Frontal cortex (tissue), 3 donors: ENCODE measurements at regions not wholly inside any gene's neighbourhood (a gene's known extent, or its start where the extent isn't known, plus 50 kb on each side); places are given as distances from the start of the nearest gene placed in this dataset.
"Not testable (repeated sequence)": the region's sequence is repeated elsewhere in the genome, so short reads cannot be mapped to it uniquely, and the experiment has no call there.

Experiments used
- DNase-seq, 2 donors: peaks; one replicate each; pipeline ENCODE4 v3.0.0; 2012; ENCODE audit warnings: low spot score in 2 of 2
- FAIRE-seq: peaks from 2 replicates; lab custom pipeline; 2012; peaks lifted over from hg19 to GRCh38; lab: Jason Lieb, UNC
- donor health status: control.
- donor health status: control.
- donor health status: control.

DNA sequence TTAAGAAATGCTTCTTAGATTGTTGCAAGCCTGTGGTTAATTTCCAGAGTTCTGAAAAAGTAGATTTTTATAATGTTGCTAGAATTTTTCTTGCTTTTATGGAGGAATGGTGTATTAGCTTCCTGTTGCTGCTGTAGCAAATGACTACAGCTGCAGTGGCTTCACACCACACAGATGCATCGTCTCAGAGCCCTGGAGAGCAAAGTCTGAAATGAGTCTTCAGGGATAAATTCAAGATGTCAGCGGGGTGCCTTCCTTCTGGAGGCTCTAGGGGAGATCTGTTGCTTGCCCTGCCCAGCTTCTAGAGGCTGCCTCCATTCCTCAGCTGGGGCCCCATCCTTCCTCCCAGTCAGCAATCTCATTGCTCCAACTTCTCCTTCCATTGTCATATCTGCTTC lies 187.8 kb downstream of the ZNF516 start:
- DNase-seq (no peak), FAIRE-seq (no peak)

DNA sequence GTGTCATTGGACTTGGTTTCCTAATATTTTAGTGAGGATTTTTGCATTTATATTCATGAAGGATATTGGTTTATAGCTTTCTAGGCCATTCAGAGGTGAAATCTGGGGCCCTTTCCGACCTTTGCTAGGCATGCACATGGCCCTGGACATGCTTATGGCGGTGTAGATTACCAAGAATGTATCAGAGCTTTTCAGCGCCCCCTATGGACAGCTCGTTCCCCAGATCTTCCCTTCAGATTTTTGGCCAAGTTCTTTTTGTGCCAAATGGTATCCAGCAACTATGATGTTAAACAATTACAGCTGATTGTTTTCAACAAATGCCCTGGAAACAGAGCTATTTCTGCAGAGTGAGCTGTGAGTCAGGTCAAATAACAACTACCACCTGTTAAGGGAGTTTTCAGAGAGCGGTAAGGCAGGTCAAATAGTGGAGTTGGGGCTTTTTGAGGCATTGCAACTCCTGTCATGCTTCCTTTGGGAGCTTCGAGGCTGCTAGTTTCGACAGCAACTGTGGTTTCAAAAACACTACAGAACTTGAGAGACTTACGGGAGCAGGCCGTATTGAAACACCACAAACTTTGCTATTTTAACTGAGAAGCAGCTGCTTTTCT lies 188.3 kb downstream of the ZNF516 start:
- DNase-seq (no peak), FAIRE-seq (no peak)

DNA sequence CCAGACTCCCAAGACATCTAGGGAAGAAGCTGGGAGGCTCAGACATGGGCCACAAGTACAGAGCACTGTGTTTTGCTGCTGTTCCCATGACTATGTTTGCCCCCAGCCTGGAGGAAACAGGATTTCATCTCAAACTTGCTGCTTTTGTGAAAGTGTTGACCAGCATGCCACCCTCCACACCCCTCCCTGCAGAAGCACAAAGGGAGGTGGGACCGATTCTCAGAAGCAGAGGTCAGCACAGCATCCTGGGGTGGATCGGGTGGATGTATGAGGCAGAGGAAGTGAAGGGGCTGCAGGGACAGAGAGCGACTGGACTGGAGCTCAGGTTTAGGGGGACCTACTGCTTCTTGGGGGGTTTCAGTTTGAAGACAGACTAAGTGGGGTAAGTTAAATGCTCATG lies 209.2 kb downstream of the ZNF516 start:
- no peak for FAIRE-seq

DNA sequence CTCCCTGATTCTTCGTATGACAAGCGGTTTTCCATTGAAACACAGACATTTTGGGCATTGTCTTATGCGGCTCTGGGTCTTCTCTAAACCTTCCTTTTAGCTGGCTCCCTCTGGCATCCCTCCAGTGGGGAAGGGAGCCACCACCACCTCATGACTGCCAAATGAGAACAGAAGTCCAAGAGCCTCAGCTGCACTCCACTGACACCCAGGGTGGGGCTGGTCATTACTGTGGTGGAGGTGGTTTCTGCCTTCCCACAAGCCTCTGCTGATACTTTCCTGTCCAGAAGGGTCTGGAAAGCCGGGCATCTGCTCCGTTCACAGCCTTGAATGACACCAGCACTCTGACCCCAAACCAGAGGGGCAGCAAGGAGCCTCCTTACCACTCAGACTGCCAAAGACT lies 213.5 kb downstream of the ZNF516 start:
- FAIRE-seq = no peak
- DNase-seq = no peak

More for the DNA sequence above, 209.2 kb downstream of the ZNF516 start:
- DNase-seq = no peak

DNA sequence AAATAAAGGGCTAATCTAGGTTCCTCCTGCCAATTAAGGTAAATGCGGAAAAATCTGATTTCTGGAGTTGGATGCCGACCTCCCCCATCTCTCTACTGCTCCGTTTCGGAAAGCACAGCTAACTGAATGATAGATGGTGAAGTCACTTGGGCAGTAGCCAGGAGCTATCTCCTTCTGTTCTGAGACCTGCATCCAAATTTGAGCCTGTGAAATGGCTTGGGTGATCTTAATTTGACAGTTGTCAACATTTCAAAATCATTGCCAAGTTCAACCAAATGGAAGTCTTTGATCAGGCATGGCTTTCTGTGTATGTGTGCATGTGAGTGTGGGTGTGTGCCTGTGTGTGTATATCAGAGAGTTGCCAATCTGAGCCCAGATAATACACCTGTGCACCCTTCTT lies 217.2 kb downstream of the ZNF516 start:
- no peak for DNase-seq
- no peak for FAIRE-seq

DNA sequence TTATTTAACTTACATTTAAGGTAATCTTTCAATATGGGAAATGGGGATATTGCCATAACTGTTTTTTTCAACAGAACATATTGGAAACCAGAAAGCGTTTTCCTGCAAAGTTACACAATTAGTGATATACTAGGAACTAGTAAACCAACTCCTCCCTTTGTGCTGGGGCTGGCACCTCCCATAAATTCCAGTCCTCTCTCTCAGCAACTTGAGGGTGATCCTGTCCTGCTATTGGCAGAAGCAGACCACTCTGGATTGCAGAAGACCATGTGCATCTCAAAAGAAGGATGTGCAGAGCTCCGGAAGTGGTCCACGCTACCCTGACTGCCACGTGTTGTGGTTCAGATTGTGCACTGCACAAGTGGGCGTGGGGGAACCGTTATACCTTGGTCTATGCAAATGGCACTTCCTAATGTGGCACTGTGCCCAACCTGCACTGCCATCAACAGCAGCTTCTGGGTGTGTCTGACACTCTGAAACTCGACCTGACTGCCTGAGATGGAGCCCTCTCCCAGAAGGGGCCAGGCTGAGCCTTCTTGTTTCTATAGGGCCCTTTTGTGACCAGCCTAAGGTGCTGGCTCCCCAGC lies 219.2 kb downstream of the ZNF516 start:
- FAIRE-seq = no peak
- no peak for DNase-seq

DNA sequence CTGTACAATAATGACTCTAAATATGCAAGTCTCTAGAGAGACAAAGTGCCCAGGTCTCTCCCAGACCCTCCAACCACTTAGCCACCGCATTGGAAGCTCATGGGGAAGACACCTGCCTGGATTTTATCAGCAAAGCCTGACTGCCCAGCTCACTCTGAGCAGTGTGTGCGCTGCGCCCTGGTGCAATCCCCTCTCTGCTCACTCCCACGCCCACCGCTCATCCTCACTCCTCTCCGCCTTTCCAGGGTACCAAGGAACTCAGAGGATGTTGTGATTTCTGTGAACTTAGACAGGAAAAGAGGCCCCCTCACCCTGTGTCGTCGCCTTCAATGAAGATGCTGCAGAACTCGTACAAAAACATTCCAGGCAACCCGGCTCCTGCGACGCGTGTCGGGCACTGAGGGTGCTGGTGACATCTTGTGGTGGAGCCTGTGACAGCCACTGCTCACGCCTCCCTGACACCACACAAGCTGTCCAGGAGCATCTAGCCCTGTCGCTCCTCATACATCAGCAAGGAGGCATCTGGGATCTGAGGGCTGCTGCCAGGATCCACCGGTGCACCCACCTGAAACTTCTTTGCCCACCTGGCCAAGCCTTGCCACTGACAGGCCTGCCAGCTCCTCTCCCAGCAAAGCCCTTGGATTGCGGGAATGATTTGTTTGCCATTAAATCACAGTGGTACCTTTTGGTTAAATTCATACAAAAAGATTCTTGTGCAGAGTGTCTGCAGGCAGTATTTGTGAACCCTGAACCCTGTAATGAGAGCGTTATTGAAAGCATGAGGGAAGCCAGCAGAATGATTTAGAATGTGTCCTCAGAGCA lies 220.4 kb downstream of the ZNF516 start:
- DNase-seq (peak in 1 of 2 donors; percentile 66), FAIRE-seq (no peak)

DNA sequence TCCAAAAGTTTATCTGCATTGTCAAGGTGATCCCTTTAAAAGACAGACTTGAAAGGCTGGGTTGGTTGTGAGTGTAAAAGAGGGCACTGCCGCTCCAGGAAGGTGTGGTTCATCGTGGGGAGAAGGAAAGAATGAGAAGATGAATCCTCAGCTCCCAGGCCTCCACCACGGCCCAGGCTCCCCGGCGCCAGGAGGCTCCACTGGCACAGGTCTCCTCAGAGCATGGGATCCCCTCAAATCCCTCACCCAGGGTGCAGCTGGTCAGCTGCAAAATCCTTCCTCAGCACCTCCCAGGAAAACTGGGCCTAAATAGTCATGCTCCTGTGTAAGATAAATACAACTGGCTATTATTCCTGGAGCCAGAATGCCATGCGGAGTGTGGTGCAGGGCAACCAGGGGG lies 221.1 kb downstream of the ZNF516 start:
- FAIRE-seq (no peak), DNase-seq (no peak)

DNA sequence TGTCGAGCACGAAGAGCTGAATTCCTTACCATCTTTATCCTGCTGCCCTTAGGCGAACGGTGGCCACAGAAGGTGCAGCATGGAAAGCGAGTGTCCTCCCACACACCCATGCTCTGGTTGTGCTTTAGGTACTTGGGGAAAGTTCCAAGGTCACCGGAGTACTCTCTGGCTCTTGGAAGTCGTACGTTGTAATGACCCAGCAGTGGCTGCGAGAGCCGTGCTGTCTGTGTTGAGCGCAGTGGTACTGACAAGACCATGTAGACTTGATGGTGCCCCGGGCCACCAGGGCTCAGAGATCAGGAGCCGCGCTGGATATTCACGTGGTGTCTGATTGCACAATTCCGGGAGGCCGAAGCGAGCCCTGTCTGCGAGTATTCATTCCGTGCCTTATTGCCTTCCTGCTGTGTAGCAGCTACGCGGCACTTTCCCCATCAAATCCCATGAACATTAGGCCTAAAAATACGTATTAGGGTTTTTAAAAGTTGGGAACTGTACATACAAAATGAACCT lies 222.0 kb downstream of the ZNF516 start:
- no peak for DNase-seq
- no peak for FAIRE-seq

DNA sequence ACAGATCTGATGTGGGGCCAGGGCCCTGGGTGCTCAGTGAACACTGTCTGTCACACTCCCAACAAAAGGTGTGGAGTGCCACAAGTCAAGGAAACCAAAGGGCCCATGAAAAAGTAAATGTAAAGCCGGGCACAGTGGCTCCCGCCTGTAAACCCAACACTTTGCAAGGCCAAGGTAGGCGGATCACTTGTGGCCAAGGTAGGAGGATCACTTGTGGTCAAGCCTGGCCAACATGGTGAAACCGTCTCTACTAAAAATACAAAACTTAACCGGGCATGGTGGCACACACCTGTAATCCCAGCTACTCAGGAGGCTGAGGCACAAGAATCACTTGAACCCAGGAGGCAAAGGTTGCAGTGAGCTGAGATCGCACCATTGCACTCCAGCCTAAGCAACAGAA lies 227.6 kb downstream of the ZNF516 start:
- DNase-seq = not testable (repeated sequence)

DNA sequence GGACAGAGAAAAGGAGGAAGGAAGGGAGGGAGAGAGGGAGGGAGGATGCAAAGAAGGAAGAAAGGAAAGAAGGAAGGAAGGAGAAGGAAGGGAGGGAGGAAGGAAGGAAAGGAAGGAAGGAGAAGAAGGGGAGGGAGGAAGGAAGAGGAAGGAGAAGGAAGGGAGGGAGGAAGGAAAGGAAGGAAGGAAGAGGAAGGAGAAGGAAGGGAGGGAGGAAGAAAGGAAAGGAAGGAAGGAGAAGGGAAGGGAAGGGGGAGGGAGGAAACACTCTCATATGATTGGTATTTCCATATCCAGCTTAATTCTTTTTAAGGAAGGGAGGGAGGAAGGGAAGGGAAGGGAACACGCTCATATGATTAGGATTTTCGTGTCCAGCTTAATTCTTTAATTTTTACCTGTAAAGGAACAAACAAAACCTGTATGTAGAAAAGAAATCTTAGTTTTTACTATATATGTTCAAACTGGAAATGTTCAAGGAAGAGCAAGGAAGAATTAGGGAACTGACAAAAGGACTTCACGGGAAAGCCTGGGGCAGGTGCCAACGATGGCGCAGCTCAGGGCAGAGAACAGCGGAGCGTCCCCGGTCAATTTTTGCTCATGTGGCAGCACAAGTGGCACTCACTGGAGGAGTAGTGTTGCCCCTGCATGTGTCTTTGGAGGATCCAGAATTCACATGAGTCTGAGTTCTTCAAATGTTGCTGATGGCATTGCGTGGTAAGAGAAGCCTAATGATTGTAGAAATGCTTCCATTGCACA lies 228.6 kb downstream of the ZNF516 start:
- no peak for FAIRE-seq

More for the DNA sequence above, 227.6 kb downstream of the ZNF516 start:
- FAIRE-seq = not testable (repeated sequence)

DNA sequence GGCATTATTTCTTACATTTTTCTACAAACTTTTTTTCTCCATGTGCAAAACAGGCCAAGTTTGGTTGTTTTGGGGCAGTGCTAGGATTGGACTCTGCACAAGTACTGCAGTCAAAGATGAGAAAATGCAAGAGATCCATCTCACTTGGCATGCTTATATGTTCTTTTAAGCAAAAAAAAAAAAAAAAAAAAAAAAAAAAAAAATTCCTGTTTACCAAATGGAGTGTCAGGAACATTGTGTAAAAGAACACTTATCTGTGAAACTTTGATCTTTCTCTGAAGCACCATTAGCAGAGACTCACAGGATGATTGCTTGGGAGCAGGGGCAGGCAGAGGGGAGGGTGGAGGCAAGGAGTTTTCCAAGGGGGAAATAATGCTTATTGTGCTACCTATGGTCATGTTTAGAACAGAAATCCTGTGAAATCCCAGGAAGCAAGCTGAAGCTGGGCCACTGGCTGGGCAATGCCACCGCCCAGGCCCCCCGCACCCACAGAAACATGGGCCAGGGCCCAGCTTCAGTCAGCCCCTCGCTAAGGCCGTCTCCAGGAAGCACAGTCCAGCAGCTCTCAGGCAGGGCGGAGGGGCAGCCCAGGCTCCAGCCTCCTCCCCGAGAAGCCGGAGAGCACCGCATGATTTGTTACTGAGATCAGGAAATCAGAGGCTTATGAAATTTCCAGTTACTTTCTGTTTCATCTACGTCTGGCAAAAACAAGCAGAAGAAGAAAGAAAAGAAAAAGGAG lies 229.4 kb downstream of the ZNF516 start:
- DNase-seq = no peak

More for the DNA sequence above, 228.6 kb downstream of the ZNF516 start:
- no peak for DNase-seq

DNA sequence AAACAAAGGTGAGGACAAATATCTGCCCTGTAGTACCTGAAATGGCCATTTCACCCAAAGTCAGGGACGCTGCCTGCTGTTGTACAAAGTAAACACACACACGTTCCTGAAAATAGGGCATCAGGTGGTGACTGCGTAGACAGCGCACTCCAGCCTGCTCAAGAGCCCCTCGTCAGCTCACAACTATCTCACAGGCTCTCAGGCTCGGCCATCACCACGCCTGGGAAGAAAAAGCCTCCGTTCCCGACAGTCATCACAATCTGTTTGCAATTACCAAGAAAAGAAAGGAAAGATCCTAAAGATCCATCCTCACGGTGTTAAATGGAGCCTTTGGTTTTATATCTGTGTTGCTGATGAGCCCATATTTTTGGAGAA lies 230.2 kb downstream of the ZNF516 start:
- no peak for DNase-seq
- no peak for FAIRE-seq

More for the DNA sequence above, 229.4 kb downstream of the ZNF516 start:
- FAIRE-seq = no peak

DNA sequence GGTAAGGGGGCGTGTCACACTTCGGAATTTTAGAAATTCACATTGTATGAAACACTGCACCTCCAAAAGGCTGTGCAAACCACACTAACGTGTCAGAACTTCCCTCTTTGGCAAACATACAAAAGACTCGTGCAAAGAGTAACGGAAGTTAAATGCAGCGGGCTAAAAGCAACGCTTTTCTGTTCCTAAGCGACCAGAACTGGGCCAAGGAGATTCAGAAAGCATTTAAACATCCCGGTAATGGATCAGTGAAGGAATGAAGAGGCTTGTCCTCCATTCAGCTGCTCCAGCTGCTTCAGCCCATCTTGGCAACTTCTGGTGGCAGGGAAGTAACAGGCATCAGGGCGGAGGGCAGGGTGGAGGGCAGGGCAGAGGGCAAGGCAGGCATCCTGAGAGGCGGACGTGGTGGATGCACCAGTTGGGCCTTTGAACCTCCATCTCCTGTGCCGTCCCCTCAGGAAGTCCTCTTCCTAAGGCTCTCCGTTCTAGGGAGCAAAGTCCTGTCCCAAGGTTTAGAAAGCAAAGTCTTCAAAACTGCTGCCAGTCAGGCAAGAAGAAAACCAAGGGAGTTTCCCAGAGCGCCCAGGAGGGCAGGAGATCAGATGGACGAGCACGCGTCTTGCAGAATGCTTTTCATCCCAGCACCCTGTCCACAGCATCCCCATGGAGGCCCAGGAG lies 230.7 kb downstream of the ZNF516 start:
- no peak for FAIRE-seq
- DNase-seq = no peak

DNA sequence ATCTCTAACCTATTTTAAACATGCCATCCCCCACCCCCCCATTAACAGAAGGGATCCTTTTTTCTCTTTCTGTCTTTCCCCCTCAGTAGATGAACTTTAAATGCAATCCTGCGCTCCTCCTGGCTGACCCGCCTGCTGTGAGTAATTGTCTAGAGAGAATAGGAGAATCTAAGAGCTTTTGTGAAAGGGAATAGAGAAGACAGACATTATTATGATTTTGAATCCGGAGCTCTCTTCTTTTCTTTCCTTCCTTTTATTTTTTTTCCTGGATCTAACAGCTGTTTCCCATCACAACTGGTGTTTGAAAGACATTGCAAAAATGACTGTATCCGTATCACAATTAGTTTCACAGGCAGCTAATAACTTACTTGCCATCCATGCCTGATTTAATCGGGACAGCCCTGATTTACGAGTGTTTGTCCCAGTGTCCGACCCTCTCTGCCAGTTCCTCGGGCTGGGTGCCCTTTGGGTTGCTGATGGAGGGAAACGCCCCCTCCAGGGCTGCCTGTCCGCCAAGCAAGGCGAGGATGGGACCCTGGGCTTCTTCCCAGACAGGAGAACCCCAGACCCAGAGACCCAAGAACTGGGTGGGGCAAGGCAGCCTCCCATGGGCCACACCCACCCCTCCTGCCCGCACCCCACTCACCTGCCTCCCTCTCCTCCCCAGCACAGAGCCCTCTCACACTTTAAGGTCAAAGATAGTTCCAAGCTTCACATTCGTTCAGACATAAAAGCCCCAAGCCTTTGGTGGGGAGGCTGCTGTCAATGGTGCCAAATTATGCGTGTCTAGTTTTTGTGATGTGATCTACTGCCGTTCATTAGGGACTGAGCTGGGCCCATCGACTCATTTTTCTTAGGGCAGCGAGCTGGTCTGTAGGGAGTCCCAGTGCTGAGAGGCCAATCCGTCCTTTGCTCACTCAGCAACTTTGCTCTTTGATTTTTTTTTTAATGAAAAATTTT lies 231.7 kb downstream of the ZNF516 start:
- no peak for FAIRE-seq
- DNase-seq = no peak

DNA sequence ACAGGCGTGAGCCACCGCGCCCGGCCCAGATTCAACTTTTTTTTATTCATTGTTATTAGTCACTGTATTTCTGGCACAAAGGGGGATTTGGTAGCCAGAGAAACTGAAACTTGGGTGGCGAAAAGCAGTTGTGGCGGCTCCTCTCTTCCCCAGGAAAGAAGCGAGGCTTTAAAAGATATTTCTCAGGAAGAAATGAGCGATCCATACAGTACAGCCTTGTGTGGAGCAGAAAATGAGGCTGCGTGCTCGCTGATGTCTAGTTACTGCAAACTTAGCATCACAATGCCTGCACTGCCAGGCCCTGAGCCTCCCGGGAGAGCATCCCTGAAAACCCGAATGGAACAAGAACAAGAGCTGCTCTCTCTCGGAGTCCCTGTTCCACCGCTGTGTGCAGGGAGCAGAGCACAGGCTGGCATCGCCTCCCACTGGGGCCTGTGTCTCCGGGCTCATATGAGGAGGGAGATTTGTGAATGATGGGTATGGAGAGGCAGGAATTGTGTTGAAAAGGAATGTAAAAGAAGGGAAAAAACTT lies 234.0 kb downstream of the ZNF516 start:
- DNase-seq (no peak), FAIRE-seq (no peak)

DNA sequence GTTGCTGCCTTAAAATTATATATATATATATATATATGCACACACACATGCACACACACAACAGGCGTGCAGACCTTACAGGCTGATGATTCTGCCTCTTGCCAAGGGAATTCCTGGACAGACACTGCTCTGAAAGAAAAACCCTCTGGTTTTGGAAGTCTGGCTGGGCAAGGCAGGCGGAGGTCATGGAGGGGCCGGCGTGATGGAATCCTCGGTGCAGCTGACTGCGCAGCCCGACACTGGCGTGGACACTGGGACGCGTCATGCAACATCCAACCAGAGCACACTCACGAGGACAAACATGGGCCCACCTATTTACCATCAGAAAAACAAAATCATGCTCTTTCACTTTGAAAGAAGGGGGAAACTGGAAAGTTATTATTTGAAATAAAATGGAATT lies 235.3 kb downstream of the ZNF516 start:
- DNase-seq = no peak
- no peak for FAIRE-seq

DNA sequence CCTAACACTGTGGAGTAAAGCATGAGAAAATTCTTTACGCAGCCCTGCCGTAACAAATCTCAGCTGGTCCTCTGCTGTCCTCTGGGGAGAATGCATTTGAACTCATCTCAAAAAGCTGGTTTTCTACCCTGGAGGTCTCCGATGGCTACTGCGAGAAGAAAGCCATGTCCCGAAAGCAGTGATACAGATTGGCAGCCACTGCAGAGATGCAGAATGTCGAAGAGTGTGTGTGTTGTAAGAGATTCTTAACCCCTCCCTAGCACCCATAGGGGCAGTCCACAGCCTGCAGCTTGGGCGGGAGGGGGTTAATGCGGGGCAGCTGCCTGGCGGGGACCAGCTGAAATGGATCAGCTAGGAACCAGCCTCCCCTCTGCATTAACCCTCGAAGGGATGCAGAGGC lies 235.9 kb downstream of the ZNF516 start:
- FAIRE-seq = no peak
- DNase-seq = no peak
